ENCODE measurements at regions not wholly inside any gene's neighbourhood (a gene's known extent, or its start where the extent isn't known, plus 50 kb on each side); places are given as distances from the start of the nearest gene placed in this dataset.

GRCh38 chr4:63325140-63325539 lies 1084.1 kb downstream of the TECRL start:
- dilution Hi-C loops (cut with MboI; ENCODE audit: extremely low pct_ligation_motif_present, low sequenced_read_pairs), result no loop called here
- no peak for FAIRE-seq
- Histone ChIP-seq H3K79me2 (ENCODE audit: control insufficient read depth, insufficient read depth, low read length) (no peaks in the 10 kb centered on the region), H4K20me1 (ENCODE audit: control insufficient read depth, extremely low read depth, insufficient read depth, low read length) (no peaks in the 10 kb centered on the region), H3K27me3 (ENCODE audit: control insufficient read depth, extremely low read depth, insufficient read depth, low read length) (no peaks in the 10 kb centered on the region), H3K4me3 (ENCODE audit: control insufficient read depth in 2 of 3, extremely low read depth in 1 of 3, insufficient read depth in 2 of 3, low read depth in 1 of 3, low read length in 3 of 3) (no peak overlapping the region), H2AFZ (ENCODE audit: control insufficient read depth, low read length) (no peak overlapping the region), H3K4me1 (ENCODE audit: control insufficient read depth, extremely low read depth, insufficient read depth, low read length) (no peaks in the 10 kb centered on the region), H3K27ac (ENCODE audit: control insufficient read depth, insufficient read depth, low read length) (no peak overlapping the region), H3K36me3 (ENCODE audit: control insufficient read depth in 2 of 2, extremely low read depth in 1 of 2, insufficient read depth in 2 of 2, low read length in 2 of 2) (no peaks in the 10 kb centered on the region), H3K9me1 (ENCODE audit: control insufficient read depth, extremely low read depth, insufficient read depth, low read length) (no peaks in the 10 kb centered on the region), H3K9me3 (ENCODE audit: control insufficient read depth, low read depth, low read length) (no peaks in the 10 kb centered on the region), H3K9ac (ENCODE audit: control insufficient read depth, extremely low read depth, insufficient read depth, low read length) (no peak overlapping the region), H3K4me2 (ENCODE audit: control insufficient read depth, extremely low read depth, insufficient read depth, low read depth, low read length) (no peak overlapping the region)
- TF ChIP-seq CTCF (optimal IDR thresholded peaks at IDR 0.05 in 1 of 3, IDR thresholded peaks at IDR 0.05 in 1 of 3, conservative IDR thresholded peaks at IDR 0.05 in 1 of 3; ENCODE audit: extremely low read depth in 1 of 3, insufficient read depth in 2 of 3, low read length in 3 of 3) (no peak), EZH2 (IDR thresholded peaks at IDR 0.05; ENCODE audit: low read length) (no peak)
- no peak for DNase-seq (ENCODE audit: low read depth, low spot score)

GRCh38 chr4:63316633-63317032 lies 1092.6 kb downstream of the TECRL start:
- Histone ChIP-seq H3K27me3 (ENCODE audit: control insufficient read depth, extremely low read depth, insufficient read depth, low read length) (no peaks in the 10 kb centered on the region), H3K9me1 (ENCODE audit: control insufficient read depth, extremely low read depth, insufficient read depth, low read length) (no peaks in the 10 kb centered on the region), H3K9me3 (ENCODE audit: control insufficient read depth, low read depth, low read length) (no peaks in the 10 kb centered on the region), H3K79me2 (ENCODE audit: control insufficient read depth, insufficient read depth, low read length) (no peaks in the 10 kb centered on the region), H3K4me1 (ENCODE audit: control insufficient read depth, extremely low read depth, insufficient read depth, low read length) (peaks cover 10% of the 10 kb centered on the region), H3K4me3 (ENCODE audit: control insufficient read depth in 2 of 3, extremely low read depth in 1 of 3, insufficient read depth in 2 of 3, low read depth in 1 of 3, low read length in 3 of 3) (no peak overlapping the region), H3K4me2 (ENCODE audit: control insufficient read depth, extremely low read depth, insufficient read depth, low read depth, low read length) (no peak overlapping the region), H3K36me3 (ENCODE audit: control insufficient read depth in 2 of 2, extremely low read depth in 1 of 2, insufficient read depth in 2 of 2, low read length in 2 of 2) (no peaks in the 10 kb centered on the region), H2AFZ (ENCODE audit: control insufficient read depth, low read length) (no peak overlapping the region), H4K20me1 (ENCODE audit: control insufficient read depth, extremely low read depth, insufficient read depth, low read length) (no peaks in the 10 kb centered on the region), H3K9ac (ENCODE audit: control insufficient read depth, extremely low read depth, insufficient read depth, low read length) (no peak overlapping the region), H3K27ac (ENCODE audit: control insufficient read depth, insufficient read depth, low read length) (peak overlapping the region; percentile 33)
- dilution Hi-C loops (cut with MboI; ENCODE audit: extremely low pct_ligation_motif_present, low sequenced_read_pairs), result no loop called here
- FAIRE-seq, result no peak
- no peak for DNase-seq (ENCODE audit: low read depth, low spot score)
- TF ChIP-seq EZH2 (IDR thresholded peaks at IDR 0.05; ENCODE audit: low read length), result no peak

GRCh38 chr4:63315651-63316050 lies 1093.6 kb downstream of the TECRL start:
- Histone ChIP-seq H2AFZ (ENCODE audit: control insufficient read depth, low read length) (peak overlapping the region; percentile 73), H3K4me1 (ENCODE audit: control insufficient read depth, extremely low read depth, insufficient read depth, low read length) (peaks cover 10% of the 10 kb centered on the region), H4K20me1 (ENCODE audit: control insufficient read depth, extremely low read depth, insufficient read depth, low read length) (no peaks in the 10 kb centered on the region), H3K4me3 (ENCODE audit: control insufficient read depth in 2 of 3, extremely low read depth in 1 of 3, insufficient read depth in 2 of 3, low read depth in 1 of 3, low read length in 3 of 3) (no peak overlapping the region), H3K27me3 (ENCODE audit: control insufficient read depth, extremely low read depth, insufficient read depth, low read length) (no peaks in the 10 kb centered on the region), H3K79me2 (ENCODE audit: control insufficient read depth, insufficient read depth, low read length) (no peaks in the 10 kb centered on the region), H3K9ac (ENCODE audit: control insufficient read depth, extremely low read depth, insufficient read depth, low read length) (no peak overlapping the region), H3K4me2 (ENCODE audit: control insufficient read depth, extremely low read depth, insufficient read depth, low read depth, low read length) (peak overlapping the region; percentile 20), H3K9me1 (ENCODE audit: control insufficient read depth, extremely low read depth, insufficient read depth, low read length) (no peaks in the 10 kb centered on the region), H3K27ac (ENCODE audit: control insufficient read depth, insufficient read depth, low read length) (peak overlapping the region; percentile 33), H3K9me3 (ENCODE audit: control insufficient read depth, low read depth, low read length) (no peaks in the 10 kb centered on the region), H3K36me3 (ENCODE audit: control insufficient read depth in 2 of 2, extremely low read depth in 1 of 2, insufficient read depth in 2 of 2, low read length in 2 of 2) (no peaks in the 10 kb centered on the region)
- DNase-seq (ENCODE audit: low read depth, low spot score), result no peak
- peak; percentile 39 for FAIRE-seq
- TF ChIP-seq EZH2 (IDR thresholded peaks at IDR 0.05; ENCODE audit: low read length), result no peak
- TF ChIP-seq CTCF (optimal IDR thresholded peaks at IDR 0.05 in 1 of 3, IDR thresholded peaks at IDR 0.05 in 1 of 3, conservative IDR thresholded peaks at IDR 0.05 in 1 of 3; ENCODE audit: extremely low read depth in 1 of 3, insufficient read depth in 2 of 3, low read length in 3 of 3), result no peak
- dilution Hi-C loops (cut with MboI; ENCODE audit: extremely low pct_ligation_motif_present, low sequenced_read_pairs), result no loop called here

Data from keratinocyte (primary cell).